Thyroid gland (tissue), 4 donors: ENCODE measurements at regions not wholly inside any gene's neighbourhood (a gene's known extent, or its start where the extent isn't known, plus 50 kb on each side); places are given as distances from the start of the nearest gene placed in this dataset.
"Not testable (repeated sequence)": the region's sequence is repeated elsewhere in the genome, so short reads cannot be mapped to it uniquely, and the experiment has no call there.

ENCODE experiments used
- CTCF ChIP-seq, 6 experiments: fragments of 200-600 bp in 3 of 6; fragments of 450-650 bp in 3 of 6; sonication (generic) in 3 of 6; IDR thresholded peaks; one replicate each; pipeline ENCODE4 v1.5.1; 2016 to 2019; ENCODE audit warnings: antibody characterized with exemption in 6 of 6, mild to moderate bottlenecking in 2 of 6, inconsistent platforms in 1 of 6, moderate library complexity in 1 of 6
- POLR2A ChIP-seq, 2 donors: fragments of 450-650 bp; IDR thresholded peaks; one replicate each; pipeline ENCODE4 v1.6.1; 2017; ENCODE audit warnings: antibody characterized with exemption in 2 of 2, mild to moderate bottlenecking in 2 of 2, moderate library complexity in 1 of 2

GRCh38 chr19:28589991-28590411 lies 623.0 kb downstream of the UQCRFS1 start:
- not testable (repeated sequence) for TF ChIP-seq CTCF, POLR2A (IDR thresholded peaks at IDR 0.05)
